ENCODE measurements at regions not wholly inside any gene's neighbourhood (a gene's known extent, or its start where the extent isn't known, plus 50 kb on each side); places are given as distances from the start of the nearest gene placed in this dataset.

- intact Hi-C loops (cut with micrococcal nuclease) = no loop called here
These were observed 187.7 kb upstream of the CNTNAP2 start for GRCh38 chr7:145928937-145929336.

- intact Hi-C loops (cut with micrococcal nuclease) = no loop called here
These were observed 196.9 kb upstream of the CNTNAP2 start for GRCh38 chr7:145919712-145920111.

- intact Hi-C loops (cut with micrococcal nuclease) = no loop called here
These were observed 199.8 kb upstream of the CNTNAP2 start for GRCh38 chr7:145916776-145917175.

- intact Hi-C loops (cut with micrococcal nuclease) = no loop called here
These were observed 200.9 kb upstream of the CNTNAP2 start for GRCh38 chr7:145915679-145916078.

GRCh38 chr7:145909991-145910513, 206.5 kb upstream of the CNTNAP2 start:
- intact Hi-C loops (cut with micrococcal nuclease) = no loop called here

- intact Hi-C loops (cut with micrococcal nuclease) = no loop called here
These were observed 212.9 kb upstream of the CNTNAP2 start for GRCh38 chr7:145903658-145904057.

GRCh38 chr7:145902123-145902522, 214.5 kb upstream of the CNTNAP2 start:
- intact Hi-C loops (cut with micrococcal nuclease) = no loop called here

GRCh38 chr7:145899938-145900337, 216.7 kb upstream of the CNTNAP2 start:
- intact Hi-C loops (cut with micrococcal nuclease) = no loop called here

- intact Hi-C loops (cut with micrococcal nuclease) = no loop called here
These were observed 222.6 kb upstream of the CNTNAP2 start for GRCh38 chr7:145893925-145894535.

GRCh38 chr7:145884716-145885514, 231.7 kb upstream of the CNTNAP2 start:
- intact Hi-C loops (cut with micrococcal nuclease) = no loop called here

GRCh38 chr7:145876376-145876775, 240.2 kb upstream of the CNTNAP2 start:
- intact Hi-C loops (cut with micrococcal nuclease) = no loop called here

GRCh38 chr7:145875267-145875666, 241.3 kb upstream of the CNTNAP2 start:
- intact Hi-C loops (cut with micrococcal nuclease) = no loop called here

GRCh38 chr7:145868935-145869334, 247.7 kb upstream of the CNTNAP2 start:
- intact Hi-C loops (cut with micrococcal nuclease) = no loop called here

GRCh38 chr7:145862212-145862611, 254.4 kb upstream of the CNTNAP2 start:
- intact Hi-C loops (cut with micrococcal nuclease) = no loop called here

GRCh38 chr7:145860809-145861208, 255.8 kb upstream of the CNTNAP2 start:
- intact Hi-C loops (cut with micrococcal nuclease) = no loop called here

GRCh38 chr7:145850636-145851035, 266.0 kb upstream of the CNTNAP2 start:
- intact Hi-C loops (cut with micrococcal nuclease) = no loop called here

- intact Hi-C loops (cut with micrococcal nuclease) = no loop called here
These were observed 267.9 kb upstream of the CNTNAP2 start for GRCh38 chr7:145848691-145849090.

GRCh38 chr7:145845345-145845744, 271.3 kb upstream of the CNTNAP2 start:
- intact Hi-C loops (cut with micrococcal nuclease) = no loop called here

- intact Hi-C loops (cut with micrococcal nuclease) = no loop called here
These were observed 276.8 kb upstream of the CNTNAP2 start for GRCh38 chr7:145839814-145840213.

GRCh38 chr7:145831616-145832206, 284.9 kb upstream of the CNTNAP2 start:
- intact Hi-C loops (cut with micrococcal nuclease) = no loop called here

GRCh38 chr7:145817687-145818086, 298.9 kb upstream of the CNTNAP2 start:
- intact Hi-C loops (cut with micrococcal nuclease) = no loop called here

- intact Hi-C loops (cut with micrococcal nuclease) = no loop called here
These were observed 304.4 kb upstream of the CNTNAP2 start for GRCh38 chr7:145812218-145812617.

All from T-helper 1 cell treated with Interleukin-12 subunit alpha and Interleukin-12 subunit beta and Interleukin-4 antibody, amounts not matched to agents 30 ng/mL and 1 ng/mL, for 36 hours (primary cell).